Endodermal cell (in vitro differentiated cells): ENCODE measurements at regions not wholly inside any gene's neighbourhood (a gene's known extent, or its start where the extent isn't known, plus 50 kb on each side); places are given as distances from the start of the nearest gene placed in this dataset.

ENCODE experiments used
- DNase-seq: peaks from one replicate; pipeline ENCODE4 v3.0.0-alpha.2; 2017
- H3K27ac ChIP-seq: 2 replicates; pipeline ENCODE4 v1.5.1; 2013; ENCODE audit warnings: mild to moderate bottlenecking, low read depth, low read length, moderate library complexity
- H3K27me3 ChIP-seq: 2 replicates; pipeline ENCODE4 v1.6.1; 2013; ENCODE audit warnings: mild to moderate bottlenecking, low read length, moderate library complexity; ENCODE audit not compliant: insufficient read depth, control insufficient read depth, poor library complexity, severe bottlenecking
- H3K36me3 ChIP-seq: 2 replicates; pipeline ENCODE4 v1.7.0; 2013; ENCODE audit warnings: mild to moderate bottlenecking, low read length, moderate library complexity; ENCODE audit not compliant: control insufficient read depth, insufficient read depth
- H3K4me1 ChIP-seq: one replicate; pipeline ENCODE4 v1.7.0; 2013; ENCODE audit warnings: low read length; ENCODE audit not compliant: control insufficient read depth, insufficient read depth
- H3K4me3 ChIP-seq: 2 replicates; pipeline ENCODE4 v1.5.1; 2013; ENCODE audit warnings: mild to moderate bottlenecking, low read length, moderate library complexity
- H3K9ac ChIP-seq: 2 replicates; pipeline ENCODE4 v1.6.1; 2013; ENCODE audit warnings: mild to moderate bottlenecking, low read length, moderate library complexity; ENCODE audit not compliant: poor library complexity, severe bottlenecking; ENCODE audit errors: extremely low read depth
- H3K9me3 ChIP-seq: 2 replicates; pipeline ENCODE4 v1.6.1; 2013; ENCODE audit warnings: mild to moderate bottlenecking, low read length, moderate library complexity; ENCODE audit not compliant: control insufficient read depth
- H3K27ac Mint-ChIP-seq: 2 replicates; pipeline ENCODE4 v1.8.0; 2020; ENCODE audit warnings: mixed read lengths
- H3K27me3 Mint-ChIP-seq: 2 replicates; pipeline ENCODE4 v1.8.0; 2021; ENCODE audit warnings: mild to moderate bottlenecking, mixed read lengths; ENCODE audit not compliant: insufficient read depth
- H3K36me3 Mint-ChIP-seq: 2 replicates; pipeline ENCODE4 v1.8.0; 2020; ENCODE audit warnings: low read depth, mixed read lengths
- H3K4me1 Mint-ChIP-seq: 2 replicates; pipeline ENCODE4 v1.8.0; 2020; ENCODE audit warnings: mixed read lengths
- H3K4me3 Mint-ChIP-seq: 2 replicates; pipeline ENCODE4 v1.8.0; 2020; ENCODE audit warnings: mild to moderate bottlenecking, moderate library complexity, mixed read lengths
- H3K9me3 Mint-ChIP-seq: 2 replicates; pipeline ENCODE4 v1.8.0; 2020; ENCODE audit warnings: mild to moderate bottlenecking, mixed read lengths
- WGBS, 2 experiments: methylation state at CpG; one replicate each; pipeline versions ENCODE4 v1.1.5 to v1.1.7; 2013; ENCODE audit warnings: missing lambda C conversion rate in 2 of 2, mixed read lengths in 1 of 2; ENCODE audit not compliant: insufficient coverage in 1 of 2, insufficient read length in 1 of 2; 5-methylcytosine and 5-hydroxymethylcytosine counted together
- TF ChIP-seq, protein P1 (sequence below): fragments of 200-600 bp; sonication (generic); conservative IDR thresholded peaks from 2 replicates; pipeline ENCODE4 v1.5.0; 2021; ENCODE audit warnings: antibody characterized with exemption, mild to moderate bottlenecking

DNA sequence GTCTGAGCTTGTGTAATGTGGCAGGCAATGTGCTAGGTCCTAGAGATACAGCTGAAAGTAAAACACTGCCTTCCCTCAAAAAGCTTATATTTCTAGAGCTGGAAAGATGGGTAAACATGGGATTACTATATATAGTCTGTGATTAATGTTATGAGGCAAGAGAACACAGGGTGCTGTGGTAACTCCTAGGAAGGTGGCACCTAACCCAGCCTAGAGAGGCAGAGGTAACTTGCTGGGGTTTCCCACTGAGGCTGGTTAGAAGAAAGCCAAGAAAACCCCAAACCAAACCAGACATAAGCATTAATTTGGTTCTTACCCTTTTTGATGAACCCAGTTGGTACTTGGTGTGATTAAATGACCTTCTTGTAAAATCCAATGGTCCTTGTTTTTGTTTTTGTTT lies 315.0 kb downstream of the PPP1R2C start:
- DNase-seq: no peak
- Histone ChIP-seq H3K9ac (no peak overlapping the region), H3K27me3 (no peaks in the 10 kb centered on the region), H3K27ac (no peak overlapping the region), H3K36me3 (no peaks in the 10 kb centered on the region), H3K4me1 (no peaks in the 10 kb centered on the region), H3K9me3 (no peaks in the 10 kb centered on the region), H3K4me3 (no peak overlapping the region)
- no peaks in the 10 kb centered on the region for H3K4me1 Mint-ChIP-seq
- H3K4me3 Mint-ChIP-seq: no peak overlapping the region
- TF ChIP-seq, protein P1, sequence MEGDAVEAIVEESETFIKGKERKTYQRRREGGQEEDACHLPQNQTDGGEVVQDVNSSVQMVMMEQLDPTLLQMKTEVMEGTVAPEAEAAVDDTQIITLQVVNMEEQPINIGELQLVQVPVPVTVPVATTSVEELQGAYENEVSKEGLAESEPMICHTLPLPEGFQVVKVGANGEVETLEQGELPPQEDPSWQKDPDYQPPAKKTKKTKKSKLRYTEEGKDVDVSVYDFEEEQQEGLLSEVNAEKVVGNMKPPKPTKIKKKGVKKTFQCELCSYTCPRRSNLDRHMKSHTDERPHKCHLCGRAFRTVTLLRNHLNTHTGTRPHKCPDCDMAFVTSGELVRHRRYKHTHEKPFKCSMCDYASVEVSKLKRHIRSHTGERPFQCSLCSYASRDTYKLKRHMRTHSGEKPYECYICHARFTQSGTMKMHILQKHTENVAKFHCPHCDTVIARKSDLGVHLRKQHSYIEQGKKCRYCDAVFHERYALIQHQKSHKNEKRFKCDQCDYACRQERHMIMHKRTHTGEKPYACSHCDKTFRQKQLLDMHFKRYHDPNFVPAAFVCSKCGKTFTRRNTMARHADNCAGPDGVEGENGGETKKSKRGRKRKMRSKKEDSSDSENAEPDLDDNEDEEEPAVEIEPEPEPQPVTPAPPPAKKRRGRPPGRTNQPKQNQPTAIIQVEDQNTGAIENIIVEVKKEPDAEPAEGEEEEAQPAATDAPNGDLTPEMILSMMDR: no peak
- H3K27ac Mint-ChIP-seq: no peak overlapping the region
- no peaks in the 10 kb centered on the region for H3K36me3 Mint-ChIP-seq
- peaks cover 2% of the 10 kb centered on the region for H3K9me3 Mint-ChIP-seq
- H3K27me3 Mint-ChIP-seq: no peaks in the 10 kb centered on the region

DNA sequence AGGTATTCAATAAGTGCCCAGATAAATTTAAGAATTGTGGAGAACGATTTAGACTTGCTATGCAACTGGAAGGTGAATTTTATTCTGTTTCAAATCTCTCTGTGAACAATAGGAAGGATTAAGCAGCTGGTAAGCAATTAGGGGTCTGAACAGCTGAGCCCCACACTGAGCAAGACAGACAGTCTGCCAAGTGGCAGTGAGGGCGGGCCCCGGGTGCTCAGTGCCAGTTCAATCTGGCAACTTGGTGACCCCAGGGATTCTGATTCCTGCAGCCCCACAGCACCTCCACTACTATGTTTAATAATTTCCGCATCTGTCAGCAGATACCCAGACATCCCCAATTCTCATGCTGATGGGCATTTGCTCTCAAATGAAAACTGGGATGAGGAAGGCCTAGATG lies 317.3 kb downstream of the PPP1R2C start:
- no peaks in the 10 kb centered on the region for H3K27me3 Mint-ChIP-seq
- Histone ChIP-seq H3K27ac (no peak overlapping the region), H3K9ac (no peak overlapping the region), H3K36me3 (no peaks in the 10 kb centered on the region), H3K4me3 (no peak overlapping the region), H3K9me3 (no peaks in the 10 kb centered on the region), H3K27me3 (no peaks in the 10 kb centered on the region), H3K4me1 (no peaks in the 10 kb centered on the region)
- peaks cover 2% of the 10 kb centered on the region for H3K9me3 Mint-ChIP-seq
- H3K4me3 Mint-ChIP-seq: no peak overlapping the region
- H3K27ac Mint-ChIP-seq: no peak overlapping the region
- no peak for DNase-seq
- 60 to 97% methylated on average over 1 to 4 of the region's 4 CpGs for WGBS, 2 experiments
- TF ChIP-seq, protein P1: no peak
- H3K4me1 Mint-ChIP-seq: no peaks in the 10 kb centered on the region
- no peaks in the 10 kb centered on the region for H3K36me3 Mint-ChIP-seq

DNA sequence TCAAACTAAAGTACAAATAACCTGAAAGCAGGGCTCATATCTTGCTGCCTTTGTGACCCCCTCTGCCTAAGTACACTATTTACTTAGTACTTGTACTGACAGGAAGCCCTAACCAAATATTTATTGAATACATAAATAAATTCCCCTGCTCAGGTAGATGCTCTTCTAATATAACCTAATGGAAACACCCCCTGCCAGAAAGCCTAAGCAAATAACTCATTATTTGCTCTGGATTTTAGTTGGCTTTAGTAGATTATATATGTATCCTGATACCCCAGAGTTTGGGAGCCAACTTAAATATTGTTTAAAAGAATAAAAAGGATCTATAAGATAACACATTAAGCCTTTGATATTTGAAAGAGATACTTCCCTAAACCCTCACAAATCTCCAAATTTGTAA lies 318.2 kb downstream of the PPP1R2C start:
- no peaks in the 10 kb centered on the region for H3K27me3 Mint-ChIP-seq
- H3K36me3 Mint-ChIP-seq: no peaks in the 10 kb centered on the region
- H3K9me3 ChIP-seq: no peaks in the 10 kb centered on the region
- TF ChIP-seq, protein P1: no peak
- H3K27ac ChIP-seq: no peak overlapping the region
- H3K36me3 ChIP-seq: no peaks in the 10 kb centered on the region
- no peak overlapping the region for H3K9ac ChIP-seq
- H3K4me1 ChIP-seq: no peaks in the 10 kb centered on the region
- peaks cover 4% of the 10 kb centered on the region for H3K9me3 Mint-ChIP-seq
- H3K4me3 ChIP-seq: no peak overlapping the region
- no peaks in the 10 kb centered on the region for H3K27me3 ChIP-seq
- no peak overlapping the region for H3K27ac Mint-ChIP-seq
- DNase-seq: no peak
- no peaks in the 10 kb centered on the region for H3K4me1 Mint-ChIP-seq
- H3K4me3 Mint-ChIP-seq: no peak overlapping the region
